H1 (cell line): ENCODE measurements at regions not wholly inside any gene's neighbourhood (a gene's known extent, or its start where the extent isn't known, plus 50 kb on each side); places are given as distances from the start of the nearest gene placed in this dataset.

Experiments used
- CTCF ChIA-PET: fragments of 300-600 bp; sonication (Branson Sonifier 250); formaldehyde crosslinking; loops from one replicate; lab custom pipeline; 2021; ENCODE audit not compliant: partially characterized antibody; lab: Charles Lee
- POLR2A ChIA-PET: fragments of 300-600 bp; sonication (Branson Sonifier 250); formaldehyde crosslinking; loops from one replicate; lab custom pipeline; 2021; ENCODE audit warnings: inconsistent platforms; ENCODE audit not compliant: partially characterized antibody; lab: Charles Lee
- DNase-seq, 2 experiments: peaks; one replicate each; pipeline versions ENCODE4 v3.0.0 to v3.0.0-alpha.2; 2010 to 2022; ENCODE audit warnings: low spot score in 2 of 2, low read depth in 1 of 2, mixed read lengths in 1 of 2
- FAIRE-seq: peaks from 2 replicates; lab custom pipeline; 2011; peaks lifted over from hg19 to GRCh38; lab: Jason Lieb, UNC
- H2AFZ ChIP-seq: 2 replicates; pipeline ENCODE4 v1.8.1; 2012; ENCODE audit warnings: low read length, inconsistent platforms
- H2AK5ac ChIP-seq: 2 replicates; pipeline ENCODE4 v1.6.1; 2013; ENCODE audit warnings: low read depth, low read length
- H2BK120ac ChIP-seq: replicated peaks from 2 replicates; pipeline ENCODE3; 2013; ENCODE audit warnings: low read depth, low read length, inconsistent platforms
- H2BK12ac ChIP-seq: 2 replicates; pipeline ENCODE4 v1.6.1; 2013; ENCODE audit warnings: low read depth, low read length
- H2BK15ac ChIP-seq: 2 replicates; pipeline ENCODE4 v1.6.1; 2013; ENCODE audit warnings: low read length
- H2BK20ac ChIP-seq: 2 replicates; pipeline ENCODE4 v1.6.1; 2013; ENCODE audit warnings: low read length
- H2BK5ac ChIP-seq: 2 replicates; pipeline ENCODE4 v1.6.1; 2013; ENCODE audit warnings: low read depth, low read length
- H3K14ac ChIP-seq: 2 replicates; pipeline ENCODE4 v1.6.1; 2013; ENCODE audit warnings: inconsistent platforms; ENCODE audit not compliant: insufficient read length
- H3K18ac ChIP-seq: 2 replicates; pipeline ENCODE4 v1.6.1; 2013; ENCODE audit warnings: low read length; ENCODE audit errors: extremely low read depth
- H3K23ac ChIP-seq: 2 replicates; pipeline ENCODE4 v1.6.1; 2013; ENCODE audit warnings: inconsistent platforms; ENCODE audit not compliant: insufficient read length
- H3K23me2 ChIP-seq: 2 replicates; pipeline ENCODE4 v1.6.1; 2013; ENCODE audit warnings: low read depth, low read length
- H3K27ac ChIP-seq: 2 replicates; pipeline ENCODE4 v1.6.1; 2011; ENCODE audit warnings: low read depth, low read length, inconsistent platforms
- H3K27me3 ChIP-seq, 4 experiments: replicated peaks in 1 of 4; 1 replicate in 1 of 4; 2 replicates in 3 of 4; pipeline versions ENCODE4 v1.6.1 to v1.8.1; 2011 to 2013; ENCODE audit warnings: low read length in 3 of 4, mild to moderate bottlenecking in 3 of 4, inconsistent platforms in 2 of 4, mixed read lengths in 2 of 4, moderate library complexity in 1 of 4; ENCODE audit not compliant: control insufficient read depth in 3 of 4, insufficient read depth in 3 of 4; ENCODE audit errors: extremely low read depth in 1 of 4
- H3K36me3 ChIP-seq, 4 experiments: 2 replicates each; pipeline versions ENCODE4 v1.6.1 to v1.8.1; 2011 to 2013; ENCODE audit warnings: mild to moderate bottlenecking in 4 of 4, low read length in 3 of 4, moderate library complexity in 2 of 4, control low read depth in 1 of 4, inconsistent platforms in 1 of 4; ENCODE audit not compliant: insufficient read depth in 4 of 4, control insufficient read depth in 2 of 4
- H3K4ac ChIP-seq: replicated peaks from 2 replicates; pipeline ENCODE3; 2013; ENCODE audit warnings: low read length, low read depth, mixed read lengths, inconsistent platforms; ENCODE audit not compliant: insufficient read length
- H3K4me1 ChIP-seq, 4 experiments: replicated peaks in 1 of 4; 1 replicate in 1 of 4; 2 replicates in 3 of 4; pipeline versions ENCODE4 v1.6.1 to v1.8.1; 2011 to 2013; ENCODE audit warnings: low read length in 3 of 4, inconsistent platforms in 2 of 4, mixed read lengths in 1 of 4; ENCODE audit not compliant: insufficient read depth in 4 of 4, control insufficient read depth in 3 of 4
- H3K4me2 ChIP-seq, 2 experiments: 2 replicates each; pipeline versions ENCODE4 v1.6.1 to v1.8.1; 2011 to 2013; ENCODE audit warnings: low read depth in 2 of 2, low read length in 2 of 2, control low read depth in 1 of 2, inconsistent platforms in 1 of 2, mild to moderate bottlenecking in 1 of 2; ENCODE audit not compliant: insufficient read depth in 1 of 2
- H3K4me3 ChIP-seq, 4 experiments: fragments of 200-600, 300-600 bp in 1 of 4; sonication (generic), shearing (Covaris generic), sonication (Bioruptor Twin) in 1 of 4; 2 replicates each; pipeline versions ENCODE4 v1.5.1 to v1.8.1; 2011 to 2016; ENCODE audit warnings: low read length in 4 of 4, low read depth in 3 of 4, control low read depth in 2 of 4, inconsistent platforms in 2 of 4, mild to moderate bottlenecking in 2 of 4, mixed read lengths in 1 of 4, moderate library complexity in 1 of 4; ENCODE audit not compliant: insufficient read depth in 2 of 4; ENCODE audit errors: extremely low read depth in 1 of 4
- H3K56ac ChIP-seq: replicated peaks from 2 replicates; pipeline ENCODE3; 2013; ENCODE audit warnings: low read depth, mild to moderate bottlenecking, mixed read lengths, low read length, inconsistent platforms; ENCODE audit not compliant: insufficient read length
- H3K79me1 ChIP-seq: 2 replicates; pipeline ENCODE4 v1.6.1; 2013; ENCODE audit warnings: low read depth, low read length, control low read depth
- H3K79me2 ChIP-seq, 2 experiments: 2 replicates each; pipeline versions ENCODE4 v1.6.1 to v1.8.1; 2012 to 2013; ENCODE audit warnings: low read length in 2 of 2, mild to moderate bottlenecking in 2 of 2, inconsistent platforms in 1 of 2; ENCODE audit not compliant: insufficient read depth in 2 of 2, control insufficient read depth in 1 of 2
- H3K9ac ChIP-seq, 4 experiments: replicated peaks in 1 of 4; 1 replicate in 1 of 4; 2 replicates in 3 of 4; pipeline versions ENCODE4 v1.6.1 to v1.8.1; 2011 to 2013; ENCODE audit warnings: low read depth in 3 of 4, low read length in 3 of 4, control low read depth in 2 of 4, mild to moderate bottlenecking in 2 of 4, moderate library complexity in 2 of 4, inconsistent platforms in 1 of 4; ENCODE audit errors: extremely low read depth in 1 of 4
- H3K9me3 ChIP-seq, 2 experiments: 2 replicates each; pipeline versions ENCODE4 v1.6.1 to v1.8.1; 2012 to 2013; ENCODE audit warnings: mild to moderate bottlenecking in 2 of 2, moderate library complexity in 2 of 2, control low read depth in 1 of 2, inconsistent platforms in 1 of 2, low read depth in 1 of 2, low read length in 1 of 2, mixed read lengths in 1 of 2; ENCODE audit not compliant: insufficient read depth in 2 of 2
- H4K20me1 ChIP-seq, 2 experiments: replicated peaks in 1 of 2; 2 replicates each; pipeline versions ENCODE3 to v1.8.1; 2011 to 2013; ENCODE audit warnings: inconsistent platforms in 2 of 2, low read length in 2 of 2, mild to moderate bottlenecking in 1 of 2; ENCODE audit not compliant: insufficient read depth in 2 of 2, control insufficient read depth in 1 of 2
- H4K5ac ChIP-seq: 2 replicates; pipeline ENCODE4 v1.6.1; 2013; ENCODE audit warnings: low read length, low read depth, mixed read lengths, inconsistent platforms; ENCODE audit not compliant: insufficient read length
- H4K8ac ChIP-seq: 2 replicates; pipeline ENCODE4 v1.8.0; 2013; ENCODE audit warnings: mild to moderate bottlenecking, moderate library complexity, low read length, inconsistent platforms; ENCODE audit not compliant: insufficient read depth; ENCODE audit errors: extremely low read depth
- H4K91ac ChIP-seq: replicated peaks from 2 replicates; pipeline ENCODE3; 2013; ENCODE audit warnings: low read length, mixed read lengths, inconsistent platforms; ENCODE audit not compliant: insufficient read length
- CBX8 ChIP-seq: fragments of 300-800, 300-1000 bp; sonication (generic); IDR thresholded peaks from 2 replicates; pipeline ENCODE4 v1.7.1; 2016; ENCODE audit warnings: low read depth, low read length, borderline replicate concordance
- HDAC6 ChIP-seq: IDR thresholded peaks from one replicate; pipeline ENCODE4 v1.7.1; 2012; ENCODE audit warnings: low read depth, mild to moderate bottlenecking, inconsistent platforms, low read length, moderate library complexity
- RFX5 ChIP-seq: IDR thresholded peaks from 2 replicates; pipeline ENCODE4 v1.6.1; 2011; ENCODE audit warnings: low read depth, low read length, improper control_type of control experiment, borderline replicate concordance
- TAF1 ChIP-seq: IDR thresholded peaks from 2 replicates; pipeline ENCODE4 v1.6.1; 2011; ENCODE audit warnings: mild to moderate bottlenecking, low read depth, low read length
- WGBS, 2 experiments: shearing (Covaris generic) in 1 of 2; methylation state at CpG; one replicate each; pipeline versions ENCODE4 v1.1.6 to v1.1.7; 2013 to 2015; ENCODE audit warnings: low lambda C conversion rate in 2 of 2, mixed read lengths in 2 of 2, inconsistent platforms in 1 of 2, low coverage in 1 of 2, missing lambda C conversion rate in 1 of 2; ENCODE audit not compliant: insufficient replicate concordance in 2 of 2, insufficient coverage in 1 of 2, insufficient read length in 1 of 2; ENCODE audit errors: extremely low coverage in 1 of 2, missing lambda C conversion rate in 1 of 2; 5-methylcytosine and 5-hydroxymethylcytosine counted together
- TF ChIP-seq, protein P1 (sequence below): IDR thresholded peaks from 2 replicates; pipeline ENCODE4 v1.6.1; 2011; ENCODE audit warnings: low read depth, mild to moderate bottlenecking, low read length; ENCODE audit not compliant: insufficient read depth

DNA sequence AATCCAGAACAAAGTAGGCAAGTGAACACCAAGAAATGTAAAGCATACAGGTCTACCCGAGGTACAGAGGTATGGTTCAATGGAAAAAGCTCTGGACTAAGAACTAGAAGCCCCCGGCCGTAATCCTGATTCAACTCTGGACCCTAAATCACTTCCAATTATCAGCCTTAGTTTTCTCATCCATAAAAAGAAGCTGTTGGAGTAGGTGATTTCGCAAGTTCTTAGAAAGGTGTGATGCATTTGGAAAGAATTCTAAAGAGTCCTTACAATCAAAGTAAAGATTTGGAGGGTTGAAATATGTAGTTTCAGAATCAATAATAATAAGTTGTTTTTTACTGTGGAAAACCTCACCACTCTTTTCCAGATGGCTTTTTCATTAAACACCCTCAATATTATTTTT is 622.1 kb upstream of the ID2 start:
- CTCF ChIA-PET: no interaction called here
- Histone ChIP-seq H3K18ac (no peak overlapping the region), H3K27ac (no peak overlapping the region), H3K36me3 (no peaks in the 10 kb centered on the region), H3K14ac (no peak overlapping the region), H3K4me2 (no peak overlapping the region), H2BK15ac (no peak overlapping the region), H2BK12ac (no peak overlapping the region), H4K20me1 (no peaks in the 10 kb centered on the region), H2BK120ac (no peak overlapping the region), H4K5ac (no peak overlapping the region), H2BK5ac (no peak overlapping the region), H3K56ac (no peak overlapping the region), H3K9me3 (peaks cover 2% of the 10 kb centered on the region in 2 experiments; a peak in 1 of 4 replicates), H3K4ac (no peak overlapping the region), H3K23me2 (no peaks in the 10 kb centered on the region), H3K79me2 (no peaks in the 10 kb centered on the region), H4K91ac (no peak overlapping the region), H3K23ac (no peak overlapping the region), H2BK20ac (no peak overlapping the region), H2AK5ac (no peak overlapping the region), H3K4me3 (no peak overlapping the region), H2AFZ (no peak overlapping the region), H3K27me3 (no peaks in the 10 kb centered on the region), H4K8ac (no peak overlapping the region), H3K79me1 (no peaks in the 10 kb centered on the region), H3K9ac (no peak overlapping the region), H3K4me1 (no peaks in the 10 kb centered on the region)
- FAIRE-seq (no peak), DNase-seq (no peak)
- TF ChIP-seq TAF1 (no peak), CBX8 (no peak), HDAC6 (no peak), RFX5 (no peak)
- TF ChIP-seq, protein P1, sequence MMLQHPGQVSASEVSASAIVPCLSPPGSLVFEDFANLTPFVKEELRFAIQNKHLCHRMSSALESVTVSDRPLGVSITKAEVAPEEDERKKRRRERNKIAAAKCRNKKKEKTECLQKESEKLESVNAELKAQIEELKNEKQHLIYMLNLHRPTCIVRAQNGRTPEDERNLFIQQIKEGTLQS: no peak
- WGBS, 2 experiments: 66% methylated on average over 4 of the region's 4 CpGs; no CpG with 5 or more reads in 1 of the 2 experiments
- POLR2A ChIA-PET: no interaction called here
